OCI-LY3 (cell line): ENCODE measurements at regions not wholly inside any gene's neighbourhood (a gene's known extent, or its start where the extent isn't known, plus 50 kb on each side); places are given as distances from the start of the nearest gene placed in this dataset.

Source experiments
- H2AFZ ChIP-seq: fragments of 200-600, 300-600 bp; shearing (Covaris generic); 2 replicates; pipeline ENCODE4 v1.6.0; 2014; ENCODE audit warnings: antibody characterized with exemption, low read depth, low read length
- H3K27ac ChIP-seq: fragments of 200-600, 300-600 bp; sonication (generic); 2 replicates; pipeline ENCODE4 v1.5.1; 2014; ENCODE audit warnings: mild to moderate bottlenecking, low read length, moderate library complexity, mixed read lengths
- H3K27me3 ChIP-seq: fragments of 200-600, 300-600 bp; sonication (generic); 2 replicates; pipeline ENCODE4 v1.6.1; 2014; ENCODE audit warnings: low read depth, low read length, mixed read lengths
- H3K36me3 ChIP-seq: fragments of 200-600, 300-600 bp; sonication (generic); replicated peaks from 2 replicates; pipeline ENCODE3; 2014; ENCODE audit warnings: low read depth, low read length, mixed read lengths
- H3K4me1 ChIP-seq: fragments of 300-600, 200-600 bp; sonication (generic); 2 replicates; pipeline ENCODE4 v1.6.1; 2014; ENCODE audit warnings: low read length, mixed read lengths
- H3K4me2 ChIP-seq: fragments of 200-600, 300-600 bp; sonication (generic); 2 replicates; pipeline ENCODE4 v1.6.1; 2014; ENCODE audit warnings: low read length, mixed read lengths
- H3K4me3 ChIP-seq: fragments of 300-600, 200-600 bp; sonication (generic); 2 replicates; pipeline ENCODE4 v1.5.1; 2014; ENCODE audit warnings: antibody characterized with exemption, mild to moderate bottlenecking, low read length, moderate library complexity
- H3K79me2 ChIP-seq: fragments of 300-600, 200-600 bp; shearing (Covaris generic); 2 replicates; pipeline ENCODE4 v1.6.1; 2014; ENCODE audit warnings: mild to moderate bottlenecking, low read length, mixed read lengths
- H3K9ac ChIP-seq: fragments of 300-600, 200-600 bp; shearing (Covaris generic); 2 replicates; pipeline ENCODE4 v1.6.0; 2014; ENCODE audit warnings: mild to moderate bottlenecking, low read length, moderate library complexity
- H3K9me3 ChIP-seq: fragments of 200-600, 300-600 bp; shearing (Covaris generic); 2 replicates; pipeline ENCODE4 v1.6.1; 2014; ENCODE audit warnings: low read length, mixed read lengths; ENCODE audit not compliant: insufficient read depth
- H4K20me1 ChIP-seq: fragments of 200-600, 300-600 bp; sonication (generic); 2 replicates; pipeline ENCODE4 v1.6.1; 2016; ENCODE audit warnings: low read length, mixed read lengths; ENCODE audit not compliant: insufficient read depth
- CTCF ChIP-seq: fragments of 200-600, 300-600 bp; sonication (generic); IDR thresholded peaks from 2 replicates; pipeline ENCODE4 v1.5.1; 2014; ENCODE audit warnings: antibody characterized with exemption, low read length, low read depth
- EZH2phosphoT487 ChIP-seq: fragments of 200-600 bp; shearing (Covaris generic); IDR thresholded peaks from 2 replicates; pipeline ENCODE4 v1.6.1; 2018; ENCODE audit warnings: antibody characterized with exemption, mixed run types, low read depth

- Histone ChIP-seq H4K20me1 (no peaks in the 10 kb centered on the region), H3K9ac (no peak overlapping the region), H3K9me3 (no peaks in the 10 kb centered on the region), H3K4me1 (no peaks in the 10 kb centered on the region), H3K4me2 (no peak overlapping the region), H2AFZ (no peak overlapping the region), H3K36me3 (no peaks in the 10 kb centered on the region), H3K27me3 (no peaks in the 10 kb centered on the region), H3K79me2 (no peaks in the 10 kb centered on the region), H3K27ac (no peak overlapping the region), H3K4me3 (no peak overlapping the region)
- TF ChIP-seq CTCF = no peak
- no peak for TF ChIP-seq EZH2phosphoT487
Observed at GRCh38 chr5:167304834-167305469, 986.5 kb upstream of the WWC1 start.

GRCh38 chr5:167305591-167306213 is 985.7 kb upstream of the WWC1 start:
- Histone ChIP-seq H3K9ac (no peak overlapping the region), H3K79me2 (no peaks in the 10 kb centered on the region), H3K9me3 (no peaks in the 10 kb centered on the region), H3K4me2 (no peak overlapping the region), H2AFZ (no peak overlapping the region), H3K4me3 (no peak overlapping the region), H3K27me3 (no peaks in the 10 kb centered on the region), H3K36me3 (no peaks in the 10 kb centered on the region), H3K4me1 (no peaks in the 10 kb centered on the region), H4K20me1 (no peaks in the 10 kb centered on the region), H3K27ac (no peak overlapping the region)
- TF ChIP-seq EZH2phosphoT487 = no peak
- TF ChIP-seq CTCF = no peak

GRCh38 chr5:167307042-167307441 is 984.4 kb upstream of the WWC1 start:
- H3K27me3 ChIP-seq = no peaks in the 10 kb centered on the region
- no peaks in the 10 kb centered on the region for H3K36me3 ChIP-seq
- no peaks in the 10 kb centered on the region for H3K9me3 ChIP-seq
- H3K9ac ChIP-seq = no peak overlapping the region
- no peak overlapping the region for H3K27ac ChIP-seq
- H3K79me2 ChIP-seq = no peaks in the 10 kb centered on the region
- H4K20me1 ChIP-seq = no peaks in the 10 kb centered on the region
- no peak overlapping the region for H3K4me2 ChIP-seq
- H3K4me1 ChIP-seq = no peaks in the 10 kb centered on the region
- TF ChIP-seq EZH2phosphoT487 (no peak), CTCF (no peak)
- H2AFZ ChIP-seq = no peak overlapping the region
- no peak overlapping the region for H3K4me3 ChIP-seq

- Histone ChIP-seq H3K9ac (no peak overlapping the region), H3K36me3 (no peaks in the 10 kb centered on the region), H3K27ac (no peak overlapping the region), H3K9me3 (no peaks in the 10 kb centered on the region), H3K27me3 (no peaks in the 10 kb centered on the region), H2AFZ (no peak overlapping the region), H3K79me2 (no peaks in the 10 kb centered on the region), H4K20me1 (no peaks in the 10 kb centered on the region), H3K4me3 (no peak overlapping the region), H3K4me2 (no peak overlapping the region), H3K4me1 (no peaks in the 10 kb centered on the region)
- TF ChIP-seq EZH2phosphoT487 (no peak), CTCF (no peak)
Observed at GRCh38 chr5:167308466-167308865, 983.0 kb upstream of the WWC1 start.
